Left ventricle myocardium inferior (tissue), 1 donor: ENCODE measurements at regions not wholly inside any gene's neighbourhood (a gene's known extent, or its start where the extent isn't known, plus 50 kb on each side); places are given as distances from the start of the nearest gene placed in this dataset.

Experiments
- DNase-seq: peaks from one replicate; pipeline ENCODE4 v3.0.0-alpha.2; 2020
- H3K27ac ChIP-seq: fragments of 200-600 bp; replicated peaks from 2 replicates; pipeline ENCODE4 v1.8.0; 2021
- H3K27me3 ChIP-seq: fragments of 200-600 bp; 2 replicates; pipeline ENCODE4 v1.8.0; 2021; ENCODE audit warnings: low read depth
- H3K36me3 ChIP-seq: fragments of 200-600 bp; 2 replicates; pipeline ENCODE4 v1.8.0; 2021
- H3K4me1 ChIP-seq: fragments of 200-600 bp; 2 replicates; pipeline ENCODE4 v1.8.0; 2021
- H3K4me3 ChIP-seq: fragments of 200-600 bp; 2 replicates; pipeline ENCODE4 v1.8.0; 2021; ENCODE audit warnings: mild to moderate bottlenecking, moderate library complexity
- H3K9me3 ChIP-seq: fragments of 200-600 bp; replicated peaks from 2 replicates; pipeline ENCODE4 v1.8.0; 2021
- CTCF ChIP-seq: fragments of 200-600 bp; IDR thresholded peaks from 2 replicates; pipeline ENCODE4 v1.8.0; 2021; ENCODE audit warnings: antibody characterized with exemption, mild to moderate bottlenecking, borderline replicate concordance
- intact Hi-C: fragments of 100-400 bp; cut with micrococcal nuclease; formaldehyde crosslinking; loops from one replicate; pipeline ENCODE4 v1.11.0; 2022
- donor health status: DM: no; HTN: yes; CAD: no; lungs with severe emphysema.

- no peak overlapping the region for H3K4me3 ChIP-seq
- no peak overlapping the region for H3K27ac ChIP-seq
- no peaks in the 10 kb centered on the region for H3K4me1 ChIP-seq
- DNase-seq = no peak
- no peak for TF ChIP-seq CTCF
- H3K27me3 ChIP-seq = peaks cover 9% of the 10 kb centered on the region
- peaks cover 13% of the 10 kb centered on the region for H3K9me3 ChIP-seq
- intact Hi-C loops = no loop called here
- no peaks in the 10 kb centered on the region for H3K36me3 ChIP-seq
These were observed 105.5 kb upstream of the CELF4 start for GRCh38 chr18:37671119-37671518.

DNA sequence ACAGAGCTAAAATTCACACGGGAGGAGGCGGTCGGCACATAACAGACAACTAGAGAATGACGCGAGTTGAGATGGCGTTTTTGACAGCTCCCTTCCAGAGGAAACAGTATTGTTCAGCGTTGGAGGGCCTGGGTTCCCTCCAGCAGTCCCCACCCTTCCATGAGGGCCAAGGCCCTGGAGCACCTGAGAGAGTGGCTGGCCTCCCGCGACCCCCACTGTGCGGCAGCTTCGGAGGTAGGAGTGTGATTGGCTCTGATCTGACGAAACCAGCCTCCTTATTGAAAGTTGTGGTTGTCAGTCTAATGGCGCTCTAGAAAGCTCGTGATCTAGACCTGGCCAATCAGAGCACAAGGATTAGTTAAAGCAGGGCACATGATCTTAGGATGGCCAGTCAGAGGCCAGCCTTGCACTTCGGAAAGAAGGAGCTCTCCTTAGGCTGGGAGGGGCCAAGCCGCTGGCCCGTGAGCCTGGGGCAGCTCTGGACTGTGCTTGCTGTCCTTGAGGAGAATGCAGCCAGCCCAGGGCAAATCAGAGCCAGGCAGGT is 104.5 kb upstream of the CELF4 start:
- no peak overlapping the region for H3K4me3 ChIP-seq
- intact Hi-C loops = no loop called here
- no peaks in the 10 kb centered on the region for H3K36me3 ChIP-seq
- no peak for TF ChIP-seq CTCF
- peaks cover 3% of the 10 kb centered on the region for H3K9me3 ChIP-seq
- H3K27me3 ChIP-seq = peaks cover 9% of the 10 kb centered on the region
- no peaks in the 10 kb centered on the region for H3K4me1 ChIP-seq
- no peak for DNase-seq
- H3K27ac ChIP-seq = no peak overlapping the region

DNA sequence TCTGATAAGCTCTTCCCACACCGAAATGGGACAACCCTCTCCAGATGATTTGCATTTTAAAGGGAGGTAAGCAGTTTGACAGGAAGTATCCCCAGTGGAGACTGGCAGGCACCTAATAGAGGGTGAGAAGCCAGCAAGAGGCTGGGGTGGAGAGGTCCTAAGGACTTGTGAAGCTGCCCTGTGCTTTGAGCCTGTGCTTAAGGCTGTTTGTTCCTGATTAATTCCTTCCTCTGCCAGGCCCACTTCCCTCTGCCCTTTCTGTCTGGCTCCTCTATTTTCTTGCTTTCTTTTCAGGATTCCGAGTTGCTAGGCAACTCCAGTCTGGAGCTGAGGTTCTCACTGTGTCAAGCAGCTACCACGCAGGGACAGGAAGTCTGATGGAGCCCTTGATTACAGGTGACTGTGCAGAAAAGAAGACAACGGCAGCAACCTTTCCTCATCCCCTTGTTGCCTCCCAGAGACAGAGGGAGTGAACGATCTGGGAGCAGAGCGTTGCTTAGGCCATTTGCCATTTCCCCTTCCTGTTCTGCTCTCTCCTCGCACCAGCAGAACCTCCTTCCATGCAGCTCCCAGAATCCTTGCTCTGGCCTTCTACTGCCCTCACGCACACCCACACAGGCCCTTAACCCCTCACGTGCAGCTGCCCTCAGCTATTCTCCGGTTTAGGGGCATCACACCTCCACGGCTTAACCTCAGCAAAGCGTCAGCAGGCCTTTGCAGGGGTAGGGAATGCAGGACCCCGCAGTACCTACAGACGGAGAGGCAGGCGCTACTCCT is 103.6 kb upstream of the CELF4 start:
- no peaks in the 10 kb centered on the region for H3K36me3 ChIP-seq
- no peak for DNase-seq
- no peak overlapping the region for H3K4me3 ChIP-seq
- H3K27me3 ChIP-seq = peaks cover 6% of the 10 kb centered on the region
- H3K9me3 ChIP-seq = no peaks in the 10 kb centered on the region
- no peaks in the 10 kb centered on the region for H3K4me1 ChIP-seq
- intact Hi-C loops = no loop called here
- no peak overlapping the region for H3K27ac ChIP-seq
- no peak for TF ChIP-seq CTCF

DNA sequence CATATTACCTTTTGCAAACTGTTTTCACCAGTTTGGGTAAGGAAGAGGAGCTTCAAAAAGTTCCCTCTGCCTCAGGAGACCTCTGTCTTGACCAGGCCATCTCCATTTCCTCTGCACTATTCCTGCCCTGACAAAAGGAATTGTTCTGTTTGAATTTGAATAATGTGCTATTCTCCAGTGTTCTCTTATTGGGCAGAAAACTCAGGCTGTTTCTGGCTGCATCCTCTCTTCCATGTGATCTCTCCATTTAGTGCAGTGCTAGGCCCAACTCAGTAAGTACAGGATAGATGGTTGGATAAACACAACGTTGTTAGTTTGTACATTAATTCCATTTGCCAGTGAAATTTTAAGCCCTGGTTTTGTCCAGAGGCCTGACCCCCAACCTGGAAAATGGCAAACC is 102.2 kb upstream of the CELF4 start:
- no peak overlapping the region for H3K4me3 ChIP-seq
- DNase-seq = no peak
- intact Hi-C loops = no loop called here
- no peaks in the 10 kb centered on the region for H3K9me3 ChIP-seq
- no peaks in the 10 kb centered on the region for H3K36me3 ChIP-seq
- H3K4me1 ChIP-seq = no peaks in the 10 kb centered on the region
- H3K27ac ChIP-seq = no peak overlapping the region
- peaks cover 6% of the 10 kb centered on the region for H3K27me3 ChIP-seq
- TF ChIP-seq CTCF = no peak

DNA sequence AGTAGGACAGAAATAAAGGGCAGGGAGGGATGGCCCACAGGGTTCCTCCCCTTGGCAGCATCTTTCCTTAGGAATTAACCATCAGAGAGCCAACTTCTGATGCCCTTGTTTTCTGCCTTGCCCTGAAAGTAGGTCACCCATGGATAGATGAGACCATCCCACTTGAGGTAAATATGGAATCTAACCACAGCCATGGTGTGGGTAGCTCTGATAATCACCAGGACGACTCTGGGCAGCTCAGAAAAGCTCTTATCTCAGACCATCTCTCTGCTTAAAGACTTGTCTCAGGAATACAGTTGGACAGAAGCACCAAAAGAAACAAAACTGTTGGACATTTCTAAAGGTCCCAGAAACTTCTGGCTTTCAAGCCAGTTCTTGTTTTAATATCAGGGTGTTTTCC is 101.4 kb upstream of the CELF4 start:
- Histone ChIP-seq H3K9me3 (no peaks in the 10 kb centered on the region), H3K36me3 (no peaks in the 10 kb centered on the region), H3K27ac (no peak overlapping the region), H3K4me1 (no peaks in the 10 kb centered on the region), H3K27me3 (peaks cover 6% of the 10 kb centered on the region), H3K4me3 (no peak overlapping the region)
- intact Hi-C loops = no loop called here
- DNase-seq = no peak
- no peak for TF ChIP-seq CTCF
